HG03175 (cell line): ENCODE measurements at regions not wholly inside any gene's neighbourhood (a gene's known extent, or its start where the extent isn't known, plus 50 kb on each side); places are given as distances from the start of the nearest gene placed in this dataset.

Experiments
- ATAC-seq: cut with Tn5 transposase; IDR thresholded peaks from one replicate; pipeline ENCODE4 v1.9.1; 2021; ENCODE audit warnings: mild to moderate bottlenecking, moderate library complexity; ENCODE audit not compliant: unreplicated experiment

GRCh38 chr2:219765231-219765911, 137.9 kb downstream of the SLC4A3 start:
- ATAC-seq, result no peak

DNA sequence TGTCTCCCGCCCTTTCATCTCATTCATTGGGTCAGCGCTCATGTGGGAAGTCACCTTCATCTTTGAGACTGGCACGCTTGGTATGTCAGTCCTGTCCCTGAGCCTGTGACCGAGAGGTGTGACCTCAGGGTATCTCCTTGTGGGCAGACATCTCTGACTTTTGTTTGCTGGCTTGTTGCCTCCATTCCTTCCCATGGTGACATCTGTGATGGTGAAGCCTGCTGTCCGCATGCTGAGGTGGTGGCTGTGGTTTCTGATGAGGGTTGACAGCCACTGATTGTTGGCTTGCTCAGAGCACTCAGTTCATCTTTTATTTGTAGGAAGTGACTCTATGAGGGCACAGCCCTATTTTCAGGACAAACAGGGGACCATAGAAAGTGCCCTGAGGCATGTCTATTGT, 139.2 kb downstream of the SLC4A3 start:
- ATAC-seq, result no peak

DNA sequence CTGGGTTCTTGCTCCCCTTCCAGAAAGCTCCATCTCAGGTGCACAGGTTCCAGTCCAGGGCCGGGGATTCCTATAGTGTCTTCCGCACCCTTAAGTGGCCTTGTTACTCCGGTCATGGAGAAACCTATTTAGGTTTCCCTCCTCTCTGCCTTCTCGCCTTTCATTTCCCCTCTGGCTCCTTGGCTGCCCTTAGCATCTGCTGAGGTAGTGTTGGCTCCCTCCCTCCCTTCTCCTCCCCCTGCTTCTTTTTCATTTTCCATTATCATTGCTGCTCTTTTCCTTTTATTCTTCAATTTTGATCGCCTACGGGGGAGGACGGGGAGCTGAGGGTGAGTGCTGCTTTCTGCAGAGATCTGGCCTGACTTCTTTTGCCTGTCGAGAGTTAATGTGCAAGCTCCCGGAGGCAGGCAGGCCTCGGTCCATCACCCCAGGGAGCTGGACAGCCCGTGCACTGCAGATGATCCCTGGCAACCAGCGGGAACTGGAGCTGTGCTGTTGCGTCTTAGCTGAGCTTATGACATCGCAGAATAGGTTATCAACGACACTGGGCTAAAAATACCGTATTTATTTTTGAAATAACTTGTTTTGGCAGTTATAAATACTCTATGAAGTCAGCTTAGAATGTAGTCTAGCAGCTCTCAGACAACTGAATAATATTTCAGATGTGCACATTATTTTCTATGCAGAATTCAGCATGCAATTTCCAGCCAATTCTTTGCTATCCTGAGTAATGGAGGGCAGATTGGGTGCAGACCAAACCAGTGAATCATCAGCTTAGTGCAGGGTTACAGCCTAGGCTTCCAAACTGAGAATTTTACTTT, 141.9 kb downstream of the SLC4A3 start:
- ATAC-seq, result no peak

- ATAC-seq, result no peak
These were observed 144.7 kb downstream of the SLC4A3 start for GRCh38 chr2:219772103-219772635.

- no peak for ATAC-seq
These were observed 145.3 kb downstream of the SLC4A3 start for GRCh38 chr2:219772697-219773096.

GRCh38 chr2:219775506-219775905, 148.1 kb downstream of the SLC4A3 start:
- no peak for ATAC-seq

DNA sequence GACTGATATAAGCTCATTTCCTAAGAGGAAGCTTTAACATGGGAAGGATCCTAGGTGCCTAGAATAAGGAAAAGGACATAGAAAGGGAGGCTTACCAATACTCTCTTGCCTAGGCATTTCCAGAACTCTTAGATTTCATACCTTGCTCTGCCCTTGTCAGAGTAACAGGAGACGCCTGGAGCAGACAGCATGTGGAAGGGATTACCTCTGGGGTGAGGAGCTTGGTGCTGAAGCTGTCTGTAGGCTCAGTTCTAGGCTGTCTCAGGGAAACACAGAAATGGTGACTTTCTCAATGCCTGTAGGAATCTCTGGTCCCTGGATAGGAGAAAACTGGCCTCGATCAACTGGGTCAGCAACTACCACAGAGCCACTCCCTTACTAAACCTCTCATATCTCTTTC, 150.0 kb downstream of the SLC4A3 start:
- no peak for ATAC-seq

GRCh38 chr2:219778189-219778588, 150.8 kb downstream of the SLC4A3 start:
- ATAC-seq, result no peak

DNA sequence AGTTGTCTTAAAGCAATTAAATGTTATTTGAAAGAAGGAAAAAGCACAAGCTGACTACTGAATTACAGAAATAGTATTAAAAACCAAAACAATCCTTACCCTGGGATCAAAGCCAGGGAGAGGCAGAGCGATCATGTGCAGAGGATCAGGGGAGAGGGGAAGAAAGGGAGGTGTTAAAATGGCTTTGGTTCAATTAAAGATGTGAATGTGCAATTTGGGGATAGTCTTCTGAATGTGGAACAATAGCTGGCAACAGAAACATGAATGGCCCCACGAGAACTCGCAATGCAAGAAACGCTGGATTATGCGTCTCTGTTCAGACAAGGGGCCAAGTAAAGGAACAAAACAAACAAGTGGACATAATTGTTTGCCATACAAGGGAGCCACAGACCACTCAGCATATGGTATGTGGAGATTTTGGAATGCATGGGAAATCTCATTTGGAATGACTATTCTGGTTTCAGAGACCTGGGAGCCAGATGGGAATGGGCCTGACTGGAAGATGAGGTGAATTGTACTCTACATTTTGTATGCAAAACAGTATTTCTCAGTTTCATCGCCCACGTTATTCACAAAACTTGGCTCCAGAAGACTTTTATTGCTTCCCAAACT, 155.4 kb downstream of the SLC4A3 start:
- no peak for ATAC-seq

GRCh38 chr2:219783359-219783975, 156.0 kb downstream of the SLC4A3 start:
- ATAC-seq, result no peak

- ATAC-seq, result no peak
These were observed 156.7 kb downstream of the SLC4A3 start for GRCh38 chr2:219784178-219784577.

GRCh38 chr2:219789476-219789875, 162.0 kb downstream of the SLC4A3 start:
- no peak for ATAC-seq

GRCh38 chr2:219792446-219792845, 165.0 kb downstream of the SLC4A3 start:
- ATAC-seq, result no peak

DNA sequence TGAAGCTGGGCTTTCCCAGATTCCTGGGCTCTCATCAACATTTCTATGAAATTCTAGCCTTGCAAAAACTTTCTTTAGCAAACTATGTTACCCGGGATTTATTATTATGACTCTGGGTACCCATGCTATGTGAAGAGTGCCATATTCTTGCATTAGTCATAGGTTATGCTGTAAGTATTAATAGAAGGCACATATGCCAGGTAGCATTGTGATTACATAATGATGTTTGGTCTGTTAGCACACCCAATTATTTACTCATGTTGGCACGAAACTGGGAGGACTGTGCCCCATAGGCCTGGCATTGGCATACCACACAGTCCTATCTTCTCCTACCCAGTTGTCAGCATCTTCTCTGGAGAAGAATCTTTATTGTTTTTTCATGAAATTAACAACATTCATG, 171.0 kb downstream of the SLC4A3 start:
- ATAC-seq, result no peak

DNA sequence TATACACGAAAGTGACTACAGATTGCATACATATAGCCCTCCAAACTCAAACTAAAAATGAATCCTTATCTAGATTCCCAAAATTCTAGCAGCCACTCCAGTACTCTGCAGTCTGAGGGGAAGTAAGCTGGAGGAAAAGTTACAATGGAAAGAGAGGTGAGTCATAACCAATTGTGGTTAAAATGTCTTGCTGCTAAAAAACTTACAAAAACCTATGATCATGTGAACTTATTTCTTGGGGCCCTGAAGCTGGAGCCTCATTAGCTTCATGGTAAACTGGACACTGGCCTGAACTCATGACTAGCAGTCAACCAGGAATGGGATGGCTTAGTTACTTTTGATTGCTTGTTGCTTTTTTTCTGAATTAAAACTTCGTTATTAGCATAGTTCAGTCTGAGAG, 175.9 kb downstream of the SLC4A3 start:
- no peak for ATAC-seq

DNA sequence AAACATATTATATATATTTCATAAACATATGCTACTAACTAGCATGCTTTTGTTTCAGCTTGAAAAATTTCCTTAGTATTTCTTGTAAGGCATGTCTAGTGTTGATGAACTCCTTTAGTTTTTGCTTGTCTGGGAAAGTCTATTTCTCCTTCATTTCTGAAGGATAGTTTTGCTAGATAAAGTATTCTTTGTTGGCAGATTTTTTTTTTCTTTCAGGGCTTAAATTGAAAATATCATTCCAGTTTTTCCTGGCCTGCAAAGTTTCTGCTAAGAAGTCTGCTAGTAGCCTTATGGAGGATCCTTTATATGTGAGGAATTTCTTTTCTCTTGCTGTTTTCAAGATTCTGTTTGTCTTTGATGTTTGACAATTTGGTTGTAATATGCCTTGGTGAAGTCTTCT, 183.5 kb downstream of the SLC4A3 start:
- ATAC-seq, result no peak

DNA sequence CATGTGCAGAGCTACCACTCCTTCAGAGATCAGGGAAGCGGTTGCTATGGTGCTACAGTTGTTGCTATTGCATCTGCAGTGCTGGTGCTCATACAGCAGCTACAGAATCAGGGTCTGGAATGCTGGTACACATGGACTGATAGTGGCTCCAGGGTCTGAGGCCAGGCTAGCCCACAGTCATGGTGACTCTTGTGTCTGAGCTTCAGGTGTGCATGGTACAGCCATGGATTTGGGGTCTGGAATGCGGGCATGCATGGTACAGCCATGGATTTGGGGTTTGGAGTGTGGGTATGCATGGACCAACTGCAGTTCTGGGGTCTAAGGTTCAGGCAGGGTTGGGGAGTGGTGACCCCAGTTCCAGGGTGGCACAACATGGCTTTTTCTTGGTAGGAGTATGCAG, 185.2 kb downstream of the SLC4A3 start:
- no peak for ATAC-seq

GRCh38 chr2:219820767-219821166, 193.3 kb downstream of the SLC4A3 start:
- no peak for ATAC-seq

DNA sequence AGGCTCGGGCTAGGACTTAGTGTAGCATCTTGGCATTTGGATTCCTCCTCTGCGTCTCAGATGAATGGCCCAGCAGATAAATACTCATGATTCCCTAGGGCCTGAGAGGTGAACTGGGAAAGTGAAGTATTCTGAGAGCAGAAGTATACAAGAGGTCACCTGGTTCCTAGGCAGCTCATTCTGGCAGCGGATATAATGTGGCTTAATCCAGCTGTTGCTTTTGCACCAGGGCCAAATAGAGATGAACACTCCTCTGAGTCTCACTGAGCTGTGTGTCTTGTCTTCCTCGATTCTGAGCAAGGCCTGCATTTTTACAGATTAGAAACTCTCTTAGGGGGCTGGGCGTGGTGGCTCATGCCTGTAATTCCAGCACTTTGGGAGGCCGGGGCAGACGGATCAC, 196.1 kb downstream of the SLC4A3 start:
- no peak for ATAC-seq

DNA sequence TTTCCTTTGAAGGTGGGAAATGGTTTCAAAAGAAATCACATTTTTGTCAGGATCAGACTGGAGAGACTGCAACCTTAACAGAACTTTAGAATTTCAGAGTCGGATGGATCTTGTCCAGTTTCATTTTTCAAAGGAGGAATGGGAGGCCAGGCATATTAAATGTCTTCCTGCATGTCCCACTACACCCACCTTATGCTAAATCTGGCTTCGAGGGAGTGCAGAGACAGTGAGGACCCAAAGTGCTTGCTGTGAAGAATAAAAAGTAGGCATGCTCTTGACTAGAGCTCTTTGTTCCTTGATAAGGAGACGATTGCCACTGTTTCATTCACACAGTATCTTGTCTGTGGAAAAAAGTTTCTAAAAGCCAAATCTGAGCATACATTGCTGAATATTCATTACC, 197.6 kb downstream of the SLC4A3 start:
- ATAC-seq, result no peak

DNA sequence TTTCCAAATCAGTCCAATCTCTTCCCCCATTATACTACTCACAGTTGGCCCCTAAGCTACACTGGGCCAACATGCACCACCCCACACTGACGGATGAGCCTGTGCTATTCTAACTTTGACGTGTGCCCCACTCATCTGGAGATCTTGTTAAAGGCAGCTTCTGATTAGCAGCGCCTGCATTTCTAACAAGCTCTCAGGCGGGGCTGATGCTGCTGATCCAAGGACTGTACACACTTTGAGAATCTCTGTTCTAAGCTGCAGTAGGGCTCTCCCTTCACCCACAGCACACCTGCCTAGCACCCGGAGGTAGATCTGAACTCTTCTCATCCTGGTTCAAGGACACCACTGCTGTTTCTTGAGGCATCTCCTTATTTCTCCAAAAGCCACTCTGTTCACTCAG, 200.7 kb downstream of the SLC4A3 start:
- no peak for ATAC-seq
